CD4-positive, alpha-beta T cell treated with Interleukin-21 for 1 hour (primary cell): ENCODE measurements at regions not wholly inside any gene's neighbourhood (a gene's known extent, or its start where the extent isn't known, plus 50 kb on each side); places are given as distances from the start of the nearest gene placed in this dataset.
"Not testable (repeated sequence)": the region's sequence is repeated elsewhere in the genome, so short reads cannot be mapped to it uniquely, and the experiment has no call there.

ENCODE experiments used
- DNase-seq: peaks from one replicate; pipeline ENCODE4 v3.0.0-alpha.2; 2020

DNA sequence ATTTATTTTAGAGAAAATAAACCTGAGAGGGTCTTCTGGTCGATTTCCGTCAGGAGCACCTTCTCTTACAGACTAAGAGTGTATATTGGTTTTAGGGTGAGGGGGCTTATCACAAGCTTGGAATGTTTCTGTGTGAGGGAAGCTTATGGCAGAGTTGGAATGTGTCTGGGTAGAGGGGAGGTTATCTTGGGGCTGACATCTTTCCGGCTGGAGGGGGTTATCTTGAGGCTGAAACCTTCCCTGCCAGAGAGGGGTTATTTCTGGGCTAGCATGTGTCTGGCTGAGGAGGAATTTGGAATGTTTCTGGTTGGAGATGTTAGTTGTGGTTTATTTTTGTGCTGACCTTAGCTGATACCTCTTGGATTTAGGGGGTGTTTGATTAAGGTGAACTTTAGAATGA lies 1312.1 kb downstream of the ADGRL3 start:
- no peak for DNase-seq

DNA sequence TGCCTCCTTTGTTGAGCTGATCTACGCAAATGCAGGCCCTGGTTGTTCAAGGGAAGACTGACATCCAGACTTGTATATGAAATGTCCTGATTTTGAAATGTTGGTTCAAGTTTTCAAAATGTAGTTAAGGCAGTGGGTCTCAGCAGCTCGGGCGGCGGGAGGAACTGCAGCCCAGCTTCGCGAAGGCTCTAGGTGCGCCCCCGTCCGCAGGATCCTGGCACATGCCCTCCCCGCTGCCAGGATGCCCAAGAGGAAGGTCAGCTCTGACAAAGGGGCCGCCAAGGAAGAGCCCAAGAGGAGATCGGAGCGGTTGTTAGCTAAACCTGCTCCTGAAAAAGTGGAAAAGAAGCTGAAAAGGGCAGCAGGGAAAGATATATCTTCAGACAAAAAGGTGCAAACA lies 1310.1 kb downstream of the ADGRL3 start:
- DNase-seq, result no peak

DNA sequence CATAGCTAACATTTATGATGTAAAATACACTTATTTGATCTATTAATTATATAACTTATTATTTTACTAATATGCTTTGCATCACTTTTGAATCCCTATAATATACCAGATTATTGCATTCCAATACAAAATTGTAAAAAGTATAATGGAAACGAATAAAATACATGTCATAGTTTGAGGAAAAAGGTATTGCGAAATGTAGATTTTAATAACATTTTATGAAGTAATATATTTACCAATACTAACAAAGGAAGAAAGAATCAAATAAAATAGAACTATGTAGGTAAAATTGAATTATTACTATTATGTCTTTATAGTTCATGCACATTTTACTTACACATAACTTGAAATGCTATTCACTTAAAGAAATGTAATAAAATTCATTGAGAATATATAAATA lies 1300.2 kb downstream of the ADGRL3 start:
- DNase-seq, result no peak

DNA sequence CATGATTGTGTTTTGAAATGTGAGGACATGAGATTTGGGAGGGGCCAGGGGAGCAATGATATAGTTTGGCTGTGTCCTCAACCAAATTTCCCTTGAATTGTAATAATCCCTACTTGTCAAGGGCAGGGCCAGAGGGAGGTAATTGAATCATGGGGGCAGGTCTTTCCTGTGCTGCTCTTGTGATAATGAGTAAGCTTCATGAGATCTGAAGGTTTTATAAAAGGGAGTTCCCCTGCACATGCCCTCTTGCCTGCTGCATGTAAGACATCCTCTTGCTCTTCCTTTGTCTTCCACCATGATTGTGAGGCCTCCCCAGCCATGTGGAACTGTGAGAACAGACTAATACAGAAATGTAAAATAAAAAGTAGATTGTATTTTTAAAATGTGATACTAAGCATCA lies 1294.9 kb downstream of the ADGRL3 start:
- no peak for DNase-seq

DNA sequence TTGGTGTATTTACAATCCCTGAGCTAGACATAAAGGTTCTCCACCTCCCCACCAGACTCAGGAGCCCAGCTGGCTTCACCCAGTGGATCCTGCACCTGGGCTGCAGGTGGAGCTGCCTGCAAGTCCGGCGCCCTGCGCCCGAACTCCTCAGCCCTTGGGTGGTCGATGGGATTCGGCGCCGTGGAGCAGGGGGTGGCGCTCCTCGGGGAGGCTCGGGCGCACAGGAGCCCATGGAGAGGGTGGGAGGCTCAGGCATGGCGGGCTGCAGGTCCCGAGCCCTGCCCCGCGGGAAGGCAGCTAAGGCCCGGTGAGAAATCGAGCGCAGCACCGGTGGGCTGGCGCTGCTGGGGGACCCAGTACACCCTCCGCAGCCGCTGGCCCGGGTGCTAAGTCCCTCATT lies 1291.6 kb downstream of the ADGRL3 start:
- DNase-seq, result not testable (repeated sequence)

DNA sequence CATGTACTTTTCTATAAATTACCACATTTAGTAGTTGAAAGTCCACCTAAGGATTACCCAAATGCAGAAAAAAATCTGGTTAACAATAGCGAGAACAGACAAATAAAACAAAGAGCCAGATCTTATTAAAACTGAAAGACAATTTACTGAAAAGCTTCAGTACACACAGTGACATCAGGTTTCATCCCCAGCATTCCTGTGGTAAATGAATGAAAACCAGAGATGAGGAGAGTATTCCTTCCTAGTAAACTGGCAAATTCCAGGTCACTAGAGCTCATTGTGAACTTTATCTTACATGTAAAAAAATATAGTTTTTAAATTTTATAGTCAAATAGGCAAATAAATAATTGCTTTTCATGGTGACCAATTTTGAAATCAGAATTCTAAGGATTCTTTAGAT lies 1290.5 kb downstream of the ADGRL3 start:
- no peak for DNase-seq

DNA sequence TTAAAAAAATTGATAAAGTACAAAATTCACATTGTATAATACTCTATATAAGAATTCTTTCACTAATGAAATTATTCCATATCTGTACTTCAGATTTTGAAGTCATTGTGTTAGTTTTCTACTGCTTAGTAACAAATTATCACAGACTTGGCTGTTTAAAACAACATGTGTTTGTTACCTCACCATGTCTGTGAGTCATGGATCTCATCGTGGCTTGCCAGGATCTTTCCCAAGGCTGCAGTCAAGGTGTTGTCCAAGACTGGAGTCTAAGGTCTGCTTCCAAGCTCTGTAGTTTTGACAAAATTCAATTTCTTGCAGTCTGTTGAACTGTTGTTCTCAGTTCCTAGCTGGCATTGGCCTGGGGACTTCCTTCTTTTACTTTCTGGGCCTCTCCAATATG lies 1286.9 kb downstream of the ADGRL3 start:
- DNase-seq, result no peak

DNA sequence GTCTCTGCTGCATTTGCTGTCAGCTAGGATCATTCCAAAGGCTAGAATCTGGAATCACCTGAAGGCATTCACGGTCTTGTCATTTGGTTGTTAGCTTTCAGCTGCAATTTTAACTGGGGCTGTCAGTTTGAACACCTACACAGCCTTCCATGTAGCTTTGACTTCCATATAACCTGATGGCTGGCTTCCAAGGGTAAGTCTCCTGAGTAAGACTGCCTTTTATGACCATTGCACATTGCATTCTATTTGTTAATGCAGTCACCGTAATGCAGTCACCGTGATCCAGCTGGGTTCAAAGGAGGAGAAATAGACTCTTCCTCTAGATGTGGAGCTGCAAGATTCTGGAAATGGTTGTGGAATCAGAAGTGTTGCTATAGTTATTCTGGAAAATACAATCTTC lies 1284.2 kb downstream of the ADGRL3 start:
- no peak for DNase-seq

DNA sequence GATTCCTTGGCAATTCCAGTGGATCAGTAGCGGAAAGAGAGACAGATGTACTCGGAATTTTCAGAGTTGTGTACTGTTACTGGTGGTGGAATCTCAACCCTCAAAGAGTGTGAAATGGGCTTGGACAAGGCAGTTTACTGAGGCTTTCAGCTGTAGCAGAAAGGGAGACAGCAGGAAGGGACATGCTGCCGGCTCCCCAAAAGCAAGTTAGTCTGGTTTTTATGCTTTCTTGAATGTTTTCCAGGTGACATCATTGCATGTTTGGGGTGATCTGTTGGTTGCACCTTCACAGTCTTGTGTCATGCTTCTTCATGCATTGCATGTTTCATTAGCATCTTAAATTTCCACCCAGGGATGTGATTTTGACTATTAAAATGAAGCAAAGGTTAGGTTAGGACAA lies 1282.2 kb downstream of the ADGRL3 start:
- DNase-seq, result no peak

DNA sequence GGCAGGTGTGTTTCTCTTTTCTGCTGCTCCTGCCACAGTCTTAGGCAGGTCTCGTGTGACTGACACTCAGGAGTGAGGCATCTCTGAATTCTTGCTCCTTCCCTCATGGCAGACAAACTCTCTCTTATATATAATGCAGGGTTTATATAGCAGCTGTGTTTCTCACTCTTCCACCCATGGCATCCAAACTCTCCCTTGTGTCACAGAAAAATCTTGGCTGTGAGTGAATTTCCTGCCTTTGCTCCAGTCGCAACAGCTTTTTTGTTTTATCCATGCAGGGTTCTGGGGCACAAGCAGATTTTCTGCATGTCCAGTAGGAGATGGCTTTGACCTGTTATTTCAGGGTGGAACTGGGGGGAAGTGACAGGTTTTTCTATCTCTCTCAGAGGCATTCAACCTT lies 1275.5 kb downstream of the ADGRL3 start:
- DNase-seq, result no peak

DNA sequence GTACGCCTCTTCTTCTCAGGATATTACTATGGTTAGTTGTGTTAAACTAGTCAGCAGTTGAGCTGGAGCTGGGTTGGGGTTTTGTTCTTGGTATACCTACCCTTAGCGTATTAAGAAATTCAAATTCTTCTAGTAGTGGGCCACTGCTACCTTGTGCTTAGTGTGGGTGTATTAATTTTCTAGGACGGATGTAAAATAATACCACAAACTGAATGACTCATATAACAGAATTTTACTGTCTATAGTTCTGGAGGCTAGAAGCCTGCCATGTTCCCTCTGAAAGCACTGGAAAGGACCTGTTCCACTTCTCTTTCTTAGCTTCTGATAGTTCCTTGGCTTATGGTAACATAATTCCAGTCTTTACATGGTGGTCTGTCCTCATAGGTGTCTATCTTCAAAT lies 1274.7 kb downstream of the ADGRL3 start:
- no peak for DNase-seq

DNA sequence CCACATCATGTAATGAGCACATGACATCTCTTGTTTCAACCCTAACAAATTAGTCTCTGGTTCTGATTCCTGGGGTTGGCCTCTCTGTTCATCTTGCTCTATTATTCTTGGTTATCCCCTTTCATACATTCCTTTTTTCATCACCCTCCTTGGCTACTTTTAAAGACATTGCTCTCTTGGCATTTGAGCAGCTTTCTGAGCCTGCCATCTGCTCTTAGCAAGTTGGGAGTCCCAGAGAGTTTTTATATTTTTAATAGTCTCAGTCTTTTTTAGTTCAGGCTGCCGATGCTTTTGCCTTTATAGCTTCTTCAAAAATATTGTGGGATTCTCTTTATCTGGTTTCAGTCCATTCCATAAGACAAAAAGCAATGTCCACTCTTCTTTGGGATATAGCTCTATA lies 1270.9 kb downstream of the ADGRL3 start:
- DNase-seq, result no peak

DNA sequence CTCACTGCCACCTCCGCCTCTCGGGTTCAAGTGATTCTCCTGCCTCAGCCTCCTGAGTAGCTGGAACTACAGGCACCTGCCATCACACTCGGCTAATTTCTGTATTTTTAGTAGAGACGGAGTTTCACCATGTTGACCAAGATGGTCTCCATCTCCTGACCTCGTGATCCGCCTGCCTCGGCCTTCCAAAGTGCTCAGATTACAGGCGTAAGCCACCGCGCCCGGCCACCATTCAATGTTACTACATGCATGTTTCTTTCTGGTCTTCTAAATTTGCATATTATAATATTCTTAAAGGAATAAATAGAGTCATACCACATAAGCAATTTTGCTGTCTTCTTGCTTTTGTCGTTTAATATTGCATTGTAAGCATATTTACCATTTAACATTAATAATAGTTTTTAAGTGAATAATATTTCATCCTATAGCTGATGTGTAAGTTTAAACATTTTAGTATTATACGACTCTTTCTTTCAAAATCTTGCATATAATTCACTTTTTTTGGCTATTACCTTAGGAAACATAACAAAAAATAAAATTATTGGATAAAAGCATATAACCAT lies 1270.4 kb downstream of the ADGRL3 start:
- DNase-seq, result no peak

DNA sequence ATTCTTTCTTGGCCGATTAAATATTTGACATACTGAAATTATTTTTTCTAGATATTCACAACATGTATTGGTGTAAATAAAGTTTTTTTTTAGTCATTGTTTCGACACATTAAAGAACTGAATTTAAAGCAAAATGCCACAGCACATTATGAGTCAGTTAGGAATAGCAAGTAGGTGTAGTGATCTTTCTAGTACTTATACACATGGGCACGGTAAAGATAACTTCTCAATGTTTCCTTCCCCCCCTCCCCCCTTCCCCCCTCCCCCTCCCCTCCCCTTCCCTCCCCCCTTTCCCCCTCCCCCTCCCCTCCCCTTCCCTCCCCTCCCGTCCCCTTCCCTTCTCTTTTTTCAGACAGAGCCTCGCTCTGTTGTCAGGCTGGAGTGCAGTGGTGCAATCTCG lies 1269.9 kb downstream of the ADGRL3 start:
- DNase-seq, result no peak

DNA sequence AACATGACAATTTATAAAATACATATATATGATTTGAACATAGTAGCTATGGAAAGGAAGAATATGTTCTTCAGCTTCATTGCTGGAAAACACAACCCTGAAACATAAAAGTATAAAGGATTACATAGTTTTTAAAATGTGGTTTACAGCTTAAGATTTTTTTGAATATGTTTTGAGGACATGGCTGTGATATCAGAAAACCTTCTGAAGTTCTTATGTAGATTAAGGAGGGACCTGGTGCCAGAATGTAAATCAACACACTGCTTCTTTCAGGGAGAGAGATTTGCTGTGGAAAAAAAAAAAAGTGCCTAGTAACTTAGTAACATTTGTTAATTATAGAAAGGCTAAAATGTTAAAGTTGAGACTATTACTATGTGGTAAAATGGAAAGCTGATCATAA lies 1261.8 kb downstream of the ADGRL3 start:
- DNase-seq, result no peak

DNA sequence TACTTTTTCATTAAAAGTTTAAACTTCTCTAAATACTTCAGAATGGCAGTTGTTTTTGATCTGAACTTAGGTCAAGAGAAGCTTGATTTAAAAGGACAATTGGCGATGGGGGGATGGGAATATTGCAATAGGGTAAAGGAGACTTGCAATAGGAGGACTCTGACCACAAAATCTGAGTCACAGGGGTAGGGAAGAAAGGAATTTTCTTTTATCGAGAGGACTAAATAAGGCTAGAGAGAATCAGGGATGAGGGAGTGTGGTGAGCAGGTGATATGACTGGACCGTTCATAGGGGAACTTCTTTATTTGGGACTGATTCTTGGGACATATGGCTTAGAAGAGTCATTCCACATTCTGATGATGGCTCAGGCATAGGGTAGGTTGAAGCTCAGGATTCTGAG lies 1260.2 kb downstream of the ADGRL3 start:
- DNase-seq, result no peak

DNA sequence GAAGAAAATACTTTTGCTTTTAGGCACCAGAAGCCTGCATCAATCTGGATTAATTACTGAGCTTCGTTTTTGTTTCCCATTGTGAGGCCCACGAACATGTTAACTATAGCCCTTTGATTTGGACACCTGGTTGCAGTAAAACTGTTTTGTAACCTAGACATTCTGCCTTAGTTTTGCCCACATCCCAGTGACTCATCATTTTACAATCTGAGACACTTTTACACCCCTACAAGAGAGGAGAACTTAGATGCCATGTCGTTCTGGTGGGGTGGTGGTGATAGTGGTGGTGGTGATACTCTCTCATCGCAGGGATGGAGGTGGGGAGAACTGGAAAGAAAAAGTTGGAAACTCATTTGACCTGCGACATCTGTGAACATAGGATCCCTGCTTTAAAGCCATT lies 1257.2 kb downstream of the ADGRL3 start:
- no peak for DNase-seq

DNA sequence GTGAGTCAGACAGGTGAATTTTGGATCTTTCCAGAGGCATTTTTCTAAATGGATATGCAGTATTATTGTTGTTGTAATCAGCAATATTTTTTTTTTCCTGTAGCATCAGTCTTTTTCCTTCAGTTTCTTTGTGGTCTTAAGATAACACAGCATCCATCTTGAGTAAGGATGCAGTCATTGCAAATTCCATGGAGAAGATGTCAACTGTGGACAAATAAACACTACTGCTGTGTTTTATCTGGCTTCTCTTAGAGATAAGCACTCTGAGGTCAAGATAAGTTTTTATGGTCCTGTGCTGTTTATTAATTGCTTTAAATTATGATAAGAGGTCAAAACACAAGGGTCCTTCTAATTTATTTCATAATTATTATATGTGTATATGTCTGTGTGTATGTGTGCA lies 1255.7 kb downstream of the ADGRL3 start:
- no peak for DNase-seq

DNA sequence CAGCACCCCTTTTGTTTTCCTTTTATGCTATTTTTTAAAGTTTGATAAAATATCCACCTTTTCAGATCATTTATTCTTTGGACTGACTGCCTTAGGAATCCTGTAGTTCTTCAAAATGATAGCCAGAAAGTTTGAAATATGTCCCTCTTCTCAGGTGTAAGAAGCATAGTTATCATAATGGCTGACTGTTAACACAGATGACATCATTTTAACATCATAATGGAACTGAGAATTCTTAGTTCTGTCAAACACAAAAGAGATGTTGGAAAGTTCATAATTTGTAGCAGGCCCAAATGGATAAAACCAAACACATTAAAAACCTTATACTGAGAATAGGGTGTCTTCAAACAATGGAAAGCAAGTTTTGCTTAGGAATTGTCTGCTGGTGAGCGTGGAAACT lies 1254.4 kb downstream of the ADGRL3 start:
- no peak for DNase-seq

DNA sequence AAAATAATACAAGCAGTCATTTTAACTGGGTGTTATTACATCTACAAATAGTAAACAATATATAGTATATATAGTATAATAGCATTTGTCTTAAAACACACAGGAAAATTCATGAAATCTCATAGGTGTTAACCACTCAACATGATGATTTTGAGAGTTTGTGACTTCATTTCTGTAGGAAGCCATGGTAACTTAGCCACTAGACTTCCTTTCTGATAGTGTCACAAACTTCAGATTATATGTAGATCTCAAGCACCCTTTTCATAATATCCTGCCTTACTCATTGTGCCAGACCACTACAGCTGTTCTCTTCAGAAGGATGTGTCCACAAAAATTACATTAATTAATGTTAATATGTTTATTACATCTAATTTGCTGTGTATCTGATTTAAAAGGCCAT lies 1250.6 kb downstream of the ADGRL3 start:
- DNase-seq, result no peak

DNA sequence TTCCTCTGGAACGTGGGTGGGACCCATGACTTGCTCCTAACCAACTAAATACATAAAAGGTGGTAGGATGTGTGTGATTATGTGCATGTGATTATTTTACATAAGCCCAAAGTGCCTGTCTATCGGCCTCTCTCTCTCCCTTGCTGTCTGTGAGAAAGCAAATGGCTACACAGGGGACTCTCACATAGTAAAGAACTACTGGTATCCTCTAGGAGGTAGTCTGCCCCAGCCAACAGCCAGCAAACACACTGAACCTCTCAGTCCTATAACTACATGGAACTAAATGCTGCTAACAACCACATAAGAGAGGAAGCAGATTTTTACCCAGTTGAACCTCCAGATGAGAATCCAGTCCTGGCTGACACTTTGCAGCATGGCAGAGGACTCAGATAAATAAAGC lies 1249.4 kb downstream of the ADGRL3 start:
- no peak for DNase-seq

DNA sequence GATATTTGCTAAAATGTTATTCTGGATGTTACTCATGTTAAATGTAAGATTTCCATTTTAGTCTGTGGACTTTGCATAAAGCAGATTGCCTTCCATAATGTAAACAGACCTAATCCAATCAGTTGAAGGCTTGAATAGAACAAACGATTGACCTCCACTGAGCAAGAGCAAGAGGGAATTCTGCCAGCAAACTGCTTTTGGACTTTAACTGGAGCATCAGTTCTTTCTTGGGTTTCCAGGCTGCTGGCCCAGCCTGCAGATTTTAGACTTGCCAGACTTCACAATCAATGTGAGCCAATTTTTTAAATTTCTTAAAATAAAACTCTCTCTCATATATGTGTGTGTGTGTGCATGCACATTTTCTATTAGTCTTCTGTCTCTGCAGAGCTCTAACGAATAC lies 1248.8 kb downstream of the ADGRL3 start:
- no peak for DNase-seq

DNA sequence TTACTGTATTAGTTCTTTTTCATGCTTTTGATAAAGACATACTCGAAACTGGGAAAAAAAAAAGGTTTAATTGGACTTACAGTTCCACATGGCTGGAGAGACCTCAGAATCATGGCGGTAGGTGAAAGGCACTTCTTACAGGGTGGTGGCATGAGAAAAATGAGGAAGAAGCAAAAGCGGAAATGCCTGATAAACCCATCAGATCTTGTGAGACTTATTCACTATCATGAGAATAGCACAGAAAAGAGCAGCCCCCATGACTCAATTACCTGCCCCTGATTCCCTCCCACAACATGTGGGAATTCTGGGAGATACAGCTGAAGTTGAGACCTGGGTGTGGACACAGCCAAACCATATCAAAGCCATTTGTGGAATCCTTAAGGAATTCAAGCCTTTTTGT lies 1238.9 kb downstream of the ADGRL3 start:
- DNase-seq, result no peak

DNA sequence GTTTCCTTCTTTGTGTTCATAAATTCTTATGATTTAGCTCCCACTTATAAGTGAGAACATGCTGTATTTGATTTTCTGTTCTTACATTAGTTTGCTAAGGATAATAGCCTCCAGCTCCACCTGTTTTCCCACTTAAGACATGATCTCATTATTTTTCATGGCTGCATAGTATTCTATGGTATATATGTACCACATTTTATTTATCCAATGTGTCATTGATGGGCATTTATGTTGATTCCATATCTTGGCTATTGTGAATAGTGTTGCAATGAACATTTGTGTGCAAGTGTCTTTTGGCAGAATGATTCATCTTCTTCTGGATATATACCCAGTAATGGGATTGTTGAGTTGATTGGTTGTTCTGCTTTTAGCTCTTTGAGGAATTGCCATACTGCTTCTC lies 1234.8 kb downstream of the ADGRL3 start:
- no peak for DNase-seq

DNA sequence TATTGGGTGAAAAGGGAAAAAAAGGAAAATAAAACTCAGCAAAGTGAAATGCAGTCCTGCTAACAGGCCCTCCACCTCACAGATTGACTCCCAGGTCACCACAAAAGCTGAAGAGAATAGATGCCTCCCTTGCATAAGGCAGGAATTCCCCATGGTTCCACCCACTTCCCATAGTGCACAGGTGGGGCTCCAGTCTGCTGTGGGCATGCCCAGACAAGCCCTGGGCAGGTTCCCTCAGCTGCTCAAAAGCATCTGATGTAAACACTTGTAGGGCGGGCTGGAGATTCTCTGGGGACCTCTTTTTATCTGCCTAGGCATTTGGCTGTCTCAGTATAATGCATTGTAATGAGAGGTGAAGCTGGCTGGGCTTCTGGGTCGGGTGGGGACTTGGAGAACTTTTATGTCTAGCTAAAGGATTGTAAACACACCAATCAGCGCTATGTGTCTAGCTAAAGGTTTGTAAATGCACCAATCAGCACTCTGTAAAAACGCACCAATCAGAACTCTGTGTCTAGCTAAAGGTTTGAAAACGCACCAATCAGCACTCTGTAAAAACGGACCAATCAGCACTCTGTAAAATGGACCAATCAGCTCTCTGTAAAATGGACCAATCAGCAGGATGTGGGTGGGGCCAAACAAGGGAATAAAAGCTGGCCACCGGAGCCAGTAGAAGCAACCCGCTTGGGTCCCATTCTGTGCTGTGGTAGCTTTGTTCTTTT lies 1231.5 kb downstream of the ADGRL3 start:
- not testable (repeated sequence) for DNase-seq
